ENCODE measurements at regions not wholly inside any gene's neighbourhood (a gene's known extent, or its start where the extent isn't known, plus 50 kb on each side); places are given as distances from the start of the nearest gene placed in this dataset.
"Not testable (repeated sequence)": the region's sequence is repeated elsewhere in the genome, so short reads cannot be mapped to it uniquely, and the experiment has no call there.

DNA sequence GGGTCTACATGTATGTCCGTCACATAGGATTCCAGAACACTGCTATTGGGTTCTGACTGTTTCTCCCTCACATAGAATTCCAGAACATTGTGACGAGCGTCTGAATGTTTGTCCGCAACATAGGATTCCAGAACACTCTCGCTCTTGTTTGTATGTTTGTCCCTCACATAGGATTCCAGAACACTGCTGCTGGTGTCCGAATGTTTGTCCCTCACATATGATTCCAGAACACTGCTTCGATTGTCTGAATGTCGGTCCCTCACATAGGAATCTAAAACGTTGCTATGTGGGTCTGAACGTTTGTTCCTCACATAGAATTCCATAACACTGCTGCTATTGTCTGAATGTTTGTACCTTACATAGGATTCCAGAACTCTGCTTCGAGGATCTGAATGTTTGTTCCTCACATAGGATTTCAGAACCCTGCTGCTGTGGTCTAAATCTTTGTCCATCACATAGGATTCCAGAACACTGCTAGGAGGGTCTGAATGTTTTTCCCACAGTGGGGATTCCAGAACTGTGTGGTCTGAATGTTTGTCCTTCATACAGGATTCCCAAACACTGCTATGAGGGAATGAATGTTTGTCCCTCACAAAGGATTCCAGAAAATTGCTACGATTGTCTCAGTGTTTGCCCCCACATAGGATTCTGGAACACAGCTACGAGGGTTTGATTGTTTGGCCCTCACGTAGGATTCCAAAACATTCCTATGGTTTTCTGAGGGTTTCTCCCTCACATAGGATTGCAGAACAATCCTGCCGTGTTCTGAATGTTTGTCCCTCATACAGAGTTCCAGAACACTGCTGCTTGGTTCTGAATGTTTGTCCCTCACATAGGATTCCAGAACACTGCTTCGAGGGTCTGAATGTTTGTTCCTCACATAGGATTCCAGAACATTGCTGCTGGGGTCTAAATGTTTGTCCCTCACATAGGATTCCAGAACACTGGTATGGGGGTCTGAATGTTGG, 220.5 kb downstream of the FOXD4L6 start:
- no peak for DNase-seq (ENCODE audit: low read depth)

DNA sequence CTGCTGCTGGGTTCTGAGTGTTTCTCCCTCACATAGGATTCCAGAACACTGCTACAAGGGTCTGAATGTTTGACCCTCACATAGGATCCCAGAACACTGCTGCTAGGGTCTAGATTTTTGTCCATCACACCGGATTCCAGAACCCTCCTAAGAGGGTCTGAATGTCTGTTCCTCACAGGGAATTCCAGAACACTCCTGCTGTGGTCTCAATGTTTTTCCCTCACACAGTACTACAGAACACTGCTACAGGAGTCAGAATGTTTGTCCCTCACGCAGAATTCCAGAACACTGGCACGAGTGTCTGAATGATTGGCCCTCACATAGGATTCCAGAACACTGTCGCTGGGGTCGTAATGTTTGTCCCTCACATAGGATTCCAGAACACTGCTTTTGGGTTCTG, 221.6 kb downstream of the FOXD4L6 start:
- not testable (repeated sequence) for DNase-seq (ENCODE audit: low read depth)

DNA sequence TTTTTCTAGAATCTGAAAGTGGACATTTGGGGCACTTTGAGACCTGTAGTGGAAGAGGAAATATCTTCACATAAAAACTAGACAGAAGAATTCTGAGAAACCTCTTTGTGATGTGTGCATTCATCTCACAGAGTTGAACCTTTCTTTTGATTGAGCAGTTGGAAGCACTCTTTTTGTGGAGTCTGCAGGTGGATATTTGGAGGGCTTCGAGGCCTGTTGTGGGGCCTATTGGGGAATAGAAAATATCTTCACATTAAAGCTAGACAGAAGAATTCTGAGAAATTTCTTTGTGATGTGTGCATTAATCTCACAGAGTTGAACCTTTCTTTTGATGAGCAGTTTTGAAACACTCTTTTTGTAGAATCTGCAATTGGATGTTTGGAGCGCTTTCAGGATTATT, 236.2 kb downstream of the FOXD4L6 start:
- DNase-seq (ENCODE audit: low read depth), result not testable (repeated sequence)

DNA sequence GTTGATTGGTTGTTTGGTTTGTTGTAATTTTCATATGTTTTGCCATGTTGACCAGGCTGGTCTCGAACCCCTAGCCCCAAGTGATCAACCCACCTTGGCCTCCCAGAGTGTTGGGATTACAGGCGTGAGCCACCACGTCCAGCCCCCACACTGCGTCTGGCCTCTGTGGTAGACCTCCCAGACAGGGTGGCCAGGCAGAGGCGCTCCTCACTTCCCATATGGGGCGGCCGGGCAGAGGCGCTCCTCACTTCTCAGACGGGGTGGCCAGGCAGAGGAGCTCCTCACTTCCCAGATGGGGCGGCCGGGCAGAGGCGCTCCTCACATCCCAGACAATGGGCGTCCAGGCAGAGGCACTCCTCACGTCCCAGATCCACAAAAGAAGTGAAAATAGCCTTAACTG, 242.6 kb downstream of the FOXD4L6 start:
- not testable (repeated sequence) for DNase-seq (ENCODE audit: low read depth)

- not testable (repeated sequence) for DNase-seq (ENCODE audit: low read depth)
Observed at GRCh38 chr9:40884902-40885490, 243.5 kb downstream of the FOXD4L6 start.

DNA sequence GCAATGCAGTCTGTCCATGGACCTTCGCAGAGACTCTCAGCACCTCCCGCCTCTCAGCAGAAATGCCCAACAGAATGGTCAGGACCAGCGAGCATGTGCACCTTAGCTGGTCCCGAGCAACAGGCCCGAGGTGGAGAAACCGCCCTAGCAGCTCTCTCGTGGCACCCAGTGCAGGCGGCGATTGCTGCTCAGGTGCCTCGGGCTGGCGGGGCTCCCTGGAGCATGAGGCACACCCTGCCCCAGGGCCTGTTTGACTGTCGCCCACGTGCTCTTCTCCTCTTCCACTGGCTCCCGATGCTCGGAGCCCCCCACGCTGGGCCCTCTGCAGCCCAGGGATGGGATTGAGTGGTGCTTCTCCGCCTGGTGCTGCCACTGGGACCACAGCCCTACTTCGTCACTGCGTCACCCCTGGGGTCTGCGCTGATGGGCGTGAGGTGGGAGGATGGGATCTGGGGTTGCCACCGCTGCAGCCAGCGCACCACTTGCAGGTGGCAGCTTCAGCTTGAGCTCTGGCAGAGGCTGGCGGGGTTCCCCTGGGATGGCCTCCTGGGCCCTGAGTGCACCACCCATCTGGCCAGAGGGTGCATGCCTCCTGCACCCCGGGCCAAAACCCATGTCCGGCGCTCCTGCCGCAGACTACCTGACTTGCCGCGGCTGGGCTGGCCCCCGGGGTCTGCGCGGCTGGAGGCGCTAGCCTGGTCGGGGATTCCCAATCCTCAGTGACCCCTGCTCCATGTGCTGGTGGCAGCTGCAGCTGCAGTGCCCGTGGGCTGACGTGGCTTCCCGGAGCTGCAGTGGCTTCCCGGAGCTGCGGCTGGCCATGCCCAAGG, 244.2 kb downstream of the FOXD4L6 start:
- no peak for DNase-seq (ENCODE audit: low read depth)

- not testable (repeated sequence) for DNase-seq (ENCODE audit: low read depth)
Observed at GRCh38 chr9:40883423-40884071, 244.9 kb downstream of the FOXD4L6 start.

GRCh38 chr9:40873753-40874295, 254.7 kb downstream of the FOXD4L6 start:
- not testable (repeated sequence) for DNase-seq (ENCODE audit: low read depth)

GRCh38 chr9:40868437-40868836, 260.0 kb downstream of the FOXD4L6 start:
- not testable (repeated sequence) for DNase-seq (ENCODE audit: low read depth)

Measured in M059J (cell line).